Lower lobe of right lung (tissue), 2 donors: ENCODE measurements at regions not wholly inside any gene's neighbourhood (a gene's known extent, or its start where the extent isn't known, plus 50 kb on each side); places are given as distances from the start of the nearest gene placed in this dataset.

Experiments used
- ATAC-seq, 2 donors: fragments of 200-7000 bp; cut with Tn5 transposase; one replicate each; pipeline ENCODE4 v1.9.1; 2020 to 2022; ENCODE audit warnings: mild to moderate bottlenecking in 2 of 2, moderate library complexity in 2 of 2
- DNase-seq: peaks from one replicate; pipeline ENCODE4 v3.0.0-alpha.2; 2020
- H3K27ac ChIP-seq: fragments of 200-600 bp; one replicate; pipeline ENCODE4 v1.8.0; 2022
- H3K27me3 ChIP-seq: fragments of 200-600 bp; one replicate; pipeline ENCODE4 v1.8.0; 2022; ENCODE audit warnings: low read depth
- H3K36me3 ChIP-seq: fragments of 200-600 bp; one replicate; pipeline ENCODE4 v1.8.0; 2022; ENCODE audit warnings: mild to moderate bottlenecking
- H3K4me1 ChIP-seq: fragments of 200-600 bp; one replicate; pipeline ENCODE4 v1.8.0; 2022
- H3K4me3 ChIP-seq: fragments of 200-600 bp; one replicate; pipeline ENCODE4 v1.8.0; 2022; ENCODE audit warnings: mild to moderate bottlenecking
- H3K9me3 ChIP-seq: fragments of 200-600 bp; one replicate; pipeline ENCODE4 v1.8.0; 2022
- intact Hi-C: fragments of 100-400 bp; cut with DNase I; formaldehyde crosslinking; loops from one replicate; pipeline ENCODE4 v1.11.0; 2022
- TF ChIP-seq, protein P1 (sequence below): fragments of 200-600 bp; IDR thresholded peaks from one replicate; pipeline ENCODE4 v1.8.0; 2022; ENCODE audit warnings: antibody characterized with exemption, mild to moderate bottlenecking
- donor health status: DM: no; HTN: yes; CAD: no; lungs with severe emphysema.

GRCh38 chr13:79862515-79862914 is 381.6 kb downstream of the NDFIP2 start:
- H3K27ac ChIP-seq: no peak overlapping the region
- no peaks in the 10 kb centered on the region for H3K4me1 ChIP-seq

GRCh38 chr13:79861731-79862130 is 380.8 kb downstream of the NDFIP2 start:
- DNase-seq (no peak), ATAC-seq (no peak)
- Histone ChIP-seq H3K27me3 (no peaks in the 10 kb centered on the region), H3K27ac (no peak overlapping the region), H3K36me3 (no peaks in the 10 kb centered on the region), H3K4me1 (no peaks in the 10 kb centered on the region), H3K4me3 (no peak overlapping the region), H3K9me3 (no peaks in the 10 kb centered on the region)
- TF ChIP-seq, protein P1, sequence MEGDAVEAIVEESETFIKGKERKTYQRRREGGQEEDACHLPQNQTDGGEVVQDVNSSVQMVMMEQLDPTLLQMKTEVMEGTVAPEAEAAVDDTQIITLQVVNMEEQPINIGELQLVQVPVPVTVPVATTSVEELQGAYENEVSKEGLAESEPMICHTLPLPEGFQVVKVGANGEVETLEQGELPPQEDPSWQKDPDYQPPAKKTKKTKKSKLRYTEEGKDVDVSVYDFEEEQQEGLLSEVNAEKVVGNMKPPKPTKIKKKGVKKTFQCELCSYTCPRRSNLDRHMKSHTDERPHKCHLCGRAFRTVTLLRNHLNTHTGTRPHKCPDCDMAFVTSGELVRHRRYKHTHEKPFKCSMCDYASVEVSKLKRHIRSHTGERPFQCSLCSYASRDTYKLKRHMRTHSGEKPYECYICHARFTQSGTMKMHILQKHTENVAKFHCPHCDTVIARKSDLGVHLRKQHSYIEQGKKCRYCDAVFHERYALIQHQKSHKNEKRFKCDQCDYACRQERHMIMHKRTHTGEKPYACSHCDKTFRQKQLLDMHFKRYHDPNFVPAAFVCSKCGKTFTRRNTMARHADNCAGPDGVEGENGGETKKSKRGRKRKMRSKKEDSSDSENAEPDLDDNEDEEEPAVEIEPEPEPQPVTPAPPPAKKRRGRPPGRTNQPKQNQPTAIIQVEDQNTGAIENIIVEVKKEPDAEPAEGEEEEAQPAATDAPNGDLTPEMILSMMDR: no peak
- intact Hi-C loops: no loop called here

More at GRCh38 chr13:79862515-79862914, 381.6 kb downstream of the NDFIP2 start:
- TF ChIP-seq, protein P1: no peak
- no peak overlapping the region for H3K4me3 ChIP-seq
- intact Hi-C loops: no loop called here
- DNase-seq: no peak
- H3K9me3 ChIP-seq: no peaks in the 10 kb centered on the region
- no peaks in the 10 kb centered on the region for H3K27me3 ChIP-seq
- H3K36me3 ChIP-seq: no peaks in the 10 kb centered on the region
- no peak for ATAC-seq

GRCh38 chr13:79860791-79861190 is 379.8 kb downstream of the NDFIP2 start:
- TF ChIP-seq, protein P1: no peak
- H3K27ac ChIP-seq: no peak overlapping the region
- ATAC-seq (no peak), DNase-seq (no peak)
- no peaks in the 10 kb centered on the region for H3K36me3 ChIP-seq
- H3K4me3 ChIP-seq: no peak overlapping the region
- no peaks in the 10 kb centered on the region for H3K4me1 ChIP-seq
- no peaks in the 10 kb centered on the region for H3K9me3 ChIP-seq
- no peaks in the 10 kb centered on the region for H3K27me3 ChIP-seq
- intact Hi-C loops: no loop called here

GRCh38 chr13:79859756-79860155 is 378.8 kb downstream of the NDFIP2 start:
- ATAC-seq: no peak
- intact Hi-C loops: no loop called here
- no peaks in the 10 kb centered on the region for H3K27me3 ChIP-seq

DNA sequence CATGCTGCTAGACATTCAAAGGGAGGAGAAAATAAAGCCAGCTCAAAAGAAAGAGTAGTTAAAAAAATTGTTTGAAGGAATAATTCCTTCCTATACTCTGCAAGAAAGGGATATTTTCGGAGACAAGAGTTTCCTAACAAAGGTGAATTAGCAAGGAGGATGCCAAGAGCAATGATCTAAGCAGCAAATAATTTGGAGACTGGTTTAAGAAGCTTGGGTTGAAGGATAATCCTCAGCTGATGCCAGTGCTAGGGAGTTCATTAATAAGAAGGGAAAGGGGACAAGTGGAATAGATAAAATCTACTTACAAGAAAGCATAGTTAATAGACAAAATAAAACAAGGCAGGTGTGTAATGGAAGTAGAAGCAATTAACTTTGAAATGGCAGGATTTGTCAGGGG is 372.3 kb downstream of the NDFIP2 start:
- Histone ChIP-seq H3K27me3 (no peaks in the 10 kb centered on the region), H3K36me3 (no peaks in the 10 kb centered on the region), H3K4me1 (no peaks in the 10 kb centered on the region), H3K4me3 (no peak overlapping the region), H3K27ac (no peak overlapping the region), H3K9me3 (no peaks in the 10 kb centered on the region)
- intact Hi-C loops: no loop called here
- TF ChIP-seq, protein P1: no peak
- no peak for DNase-seq
- ATAC-seq: no peak

More at GRCh38 chr13:79859756-79860155, 378.8 kb downstream of the NDFIP2 start:
- Histone ChIP-seq H3K4me3 (no peak overlapping the region), H3K27ac (no peak overlapping the region), H3K9me3 (no peaks in the 10 kb centered on the region), H3K36me3 (no peaks in the 10 kb centered on the region), H3K4me1 (no peaks in the 10 kb centered on the region)
- TF ChIP-seq, protein P1: no peak
- no peak for DNase-seq

DNA sequence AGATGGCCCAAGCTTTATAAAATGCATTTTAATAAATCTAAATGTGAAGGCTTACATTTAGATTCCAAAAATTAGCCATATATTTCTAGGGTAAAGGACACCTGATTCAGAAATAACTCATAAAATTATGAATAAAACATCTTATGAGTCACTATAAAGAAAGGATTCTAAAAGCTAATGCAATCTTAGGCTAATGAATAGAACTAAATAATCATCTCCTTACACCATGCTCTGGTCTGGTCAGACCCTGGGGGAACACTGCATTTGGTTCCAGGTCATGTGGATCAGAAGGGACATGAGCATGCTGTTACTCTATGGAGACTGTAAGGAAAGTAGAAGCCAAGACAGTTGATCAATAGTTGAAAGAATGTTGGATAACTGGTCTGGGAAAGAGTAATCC is 370.4 kb downstream of the NDFIP2 start:
- no peaks in the 10 kb centered on the region for H3K36me3 ChIP-seq
- no peaks in the 10 kb centered on the region for H3K9me3 ChIP-seq
- H3K4me1 ChIP-seq: no peaks in the 10 kb centered on the region
- no peak overlapping the region for H3K4me3 ChIP-seq
- ATAC-seq (no peak), DNase-seq (no peak)
- intact Hi-C loops: no loop called here
- H3K27ac ChIP-seq: no peak overlapping the region
- TF ChIP-seq, protein P1: no peak
- no peaks in the 10 kb centered on the region for H3K27me3 ChIP-seq
